ENCODE measurements at regions not wholly inside any gene's neighbourhood (a gene's known extent, or its start where the extent isn't known, plus 50 kb on each side); places are given as distances from the start of the nearest gene placed in this dataset.

GRCh38 chr9:82584349-82584863, 478.5 kb downstream of the RASEF start:
- no peak overlapping the region for H3K27ac ChIP-seq (ENCODE audit: extremely low read depth, low read depth, low read length)
- no peaks in the 10 kb centered on the region for H3K9me3 ChIP-seq (ENCODE audit: control insufficient read depth, insufficient read depth, low read depth, low read length)
- ChIA-PET POLR2A (no interaction called here), CTCF (interaction anchor here (0.7 kb wide), 1 partner anchor 14 kb away, joined by 4 read pairs; no protein-coding TSS in a partner anchor)
- no peak for TF ChIP-seq REST (tag by site-specific recombination; IDR thresholded peaks at IDR 0.05)
- no peak for TF ChIP-seq ZNF341 (tag by site-specific recombination; IDR thresholded peaks at IDR 0.05; ENCODE audit: low read depth)
- TF ChIP-seq ZNF398 (tag by site-specific recombination; IDR thresholded peaks at IDR 0.05) = no peak
- no peak for TF ChIP-seq PRDM4 (tag by site-specific recombination; IDR thresholded peaks at IDR 0.05)
- TF ChIP-seq ZNF10 (tag by site-specific recombination; IDR thresholded peaks at IDR 0.05) = no peak
- no peak for TF ChIP-seq ZNF837 (tag by site-specific recombination; IDR thresholded peaks at IDR 0.05)
- no peak for TF ChIP-seq ZNF248 (tag by site-specific recombination; IDR thresholded peaks at IDR 0.05)
- TF ChIP-seq ZNF324 (tag by site-specific recombination; IDR thresholded peaks at IDR 0.05) = no peak
- no peak for TF ChIP-seq SP3 (tag by site-specific recombination; IDR thresholded peaks at IDR 0.05)
- TF ChIP-seq REPIN1 (tag by site-specific recombination; IDR thresholded peaks at IDR 0.05; ENCODE audit: low read depth) = no peak
- TF ChIP-seq ZNF600 (tag by site-specific recombination; IDR thresholded peaks at IDR 0.05) = no peak
- no peak for TF ChIP-seq ZNF280D (tag by site-specific recombination; IDR thresholded peaks at IDR 0.05)
- TF ChIP-seq ZBTB7A (tag by site-specific recombination; IDR thresholded peaks at IDR 0.05; ENCODE audit: low read depth) = no peak
- no peak for TF ChIP-seq PRDM6 (tag by site-specific recombination; IDR thresholded peaks at IDR 0.05)
- no peak for TF ChIP-seq ZNF274 (IDR thresholded peaks at IDR 0.05; ENCODE audit: low read length)
- no peak for TF ChIP-seq ZNF274 (tag by site-specific recombination; IDR thresholded peaks at IDR 0.05; ENCODE audit: borderline replicate concordance)
- TF ChIP-seq HOXC10 (CRISPR knock-in tag; IDR thresholded peaks at IDR 0.05) = no peak
- H3K4me3 ChIP-seq (ENCODE audit: low read depth, low read length) = no peak overlapping the region
- no peaks in the 10 kb centered on the region for H3K36me3 ChIP-seq (ENCODE audit: control insufficient read depth in 2 of 2, insufficient read depth in 1 of 2, low read length in 2 of 2)
- H3K4me1 ChIP-seq (ENCODE audit: control insufficient read depth, insufficient read depth, low read length) = no peaks in the 10 kb centered on the region
